SKM-1 treated with dmso at 0.1 percent for 144 hours (cell line): ENCODE measurements at regions not wholly inside any gene's neighbourhood (a gene's known extent, or its start where the extent isn't known, plus 50 kb on each side); places are given as distances from the start of the nearest gene placed in this dataset.

Experiments used
- DNase-seq: peaks from one replicate; lab custom pipeline; 2025; ENCODE audit not compliant: unreplicated experiment; lab: John Stamatoyannopoulos, UW

DNA sequence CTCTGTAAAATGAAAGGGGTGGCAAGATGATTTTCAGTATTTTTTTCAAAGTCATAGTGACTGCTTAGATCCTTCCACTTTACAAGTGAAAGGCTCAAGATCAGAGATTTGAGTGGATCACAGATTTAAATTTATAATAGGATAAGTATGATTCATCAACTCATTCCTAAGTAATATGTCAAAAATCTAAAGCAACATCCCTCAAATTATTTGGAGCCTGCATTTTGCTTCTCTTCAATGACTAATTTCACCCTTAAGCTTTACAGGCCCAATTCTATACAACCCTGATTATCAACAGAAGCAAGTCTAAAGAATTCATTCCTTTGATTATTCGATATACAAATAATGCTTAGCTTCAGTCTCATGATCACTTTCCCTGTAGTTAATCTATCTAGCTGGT, 93.9 kb upstream of the HEY2 start:
- no peak for DNase-seq

DNA sequence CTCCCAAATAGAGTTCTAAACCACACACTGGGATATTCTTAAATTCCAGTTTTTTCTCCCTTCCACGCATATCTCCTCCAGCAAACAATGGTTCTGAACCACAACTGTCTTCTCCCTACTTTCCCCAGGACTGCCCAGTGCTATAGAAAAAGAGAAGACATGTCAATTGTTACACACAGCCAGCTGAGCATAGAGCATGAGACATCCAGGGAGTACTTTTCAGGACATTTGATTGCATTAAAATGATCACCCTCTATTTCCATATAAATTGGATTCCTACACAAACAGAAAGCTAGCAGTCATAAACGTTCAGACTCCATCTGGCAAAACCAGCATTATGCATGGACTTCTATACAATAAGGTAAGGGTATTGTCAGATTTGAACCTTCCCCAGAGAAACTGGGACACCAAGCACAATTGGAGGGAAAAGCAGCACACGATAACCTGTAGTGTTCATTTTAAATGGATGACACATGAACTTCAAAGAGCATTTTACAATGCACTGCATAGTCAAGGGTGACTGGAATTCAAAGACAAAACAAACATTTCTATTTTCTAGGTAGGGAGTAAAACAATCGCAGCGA, 93.1 kb upstream of the HEY2 start:
- no peak for DNase-seq

DNA sequence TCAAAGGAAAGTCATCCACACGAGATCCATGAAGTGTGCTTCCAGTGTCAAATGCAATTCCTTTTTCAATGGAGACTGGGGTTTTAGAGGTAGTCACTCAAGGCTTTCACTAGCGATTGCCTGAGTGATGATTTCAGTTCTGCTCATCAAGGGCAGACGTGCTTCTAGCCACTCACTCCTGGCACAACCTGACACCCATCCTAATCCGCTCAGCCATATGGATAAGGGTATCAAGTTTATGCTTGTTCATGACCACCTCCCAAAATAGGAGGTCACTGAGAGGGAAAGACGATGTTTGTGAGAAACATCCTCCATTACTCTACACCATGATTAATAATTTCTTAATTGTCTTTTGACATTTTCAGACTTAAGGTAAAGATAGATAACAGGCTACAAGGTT, 91.3 kb upstream of the HEY2 start:
- no peak for DNase-seq

DNA sequence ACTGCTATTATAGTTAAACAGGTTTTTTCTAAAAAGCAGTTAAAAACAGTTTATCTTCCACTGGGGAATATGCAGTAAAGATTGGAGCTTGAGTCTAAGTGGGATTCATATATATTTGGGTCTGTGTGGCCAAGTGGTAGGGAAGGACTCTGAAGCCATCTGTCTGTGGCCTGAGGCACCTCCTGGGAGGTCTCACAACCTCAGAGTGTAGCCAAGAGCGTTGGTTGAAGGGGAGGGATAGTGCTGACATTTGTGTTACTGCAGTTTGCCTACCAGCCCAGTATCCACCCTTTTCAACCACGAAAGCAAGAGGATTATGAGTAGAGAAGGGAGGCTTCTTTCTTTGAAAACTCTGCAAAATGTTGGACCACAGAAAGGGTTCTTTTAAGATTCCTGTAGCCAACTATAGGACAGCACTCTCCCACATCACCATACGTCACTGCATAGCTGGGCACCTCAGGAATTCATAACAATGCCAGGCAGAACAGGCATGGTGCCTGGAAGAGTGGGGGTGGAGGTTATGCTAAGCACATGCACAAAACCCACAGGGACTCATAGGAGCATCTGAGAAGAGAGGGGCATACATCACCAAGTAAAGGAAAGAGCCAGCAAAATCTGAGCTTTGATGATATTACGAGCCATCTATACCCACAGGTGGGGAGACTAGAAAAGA, 90.5 kb upstream of the HEY2 start:
- no peak for DNase-seq

DNA sequence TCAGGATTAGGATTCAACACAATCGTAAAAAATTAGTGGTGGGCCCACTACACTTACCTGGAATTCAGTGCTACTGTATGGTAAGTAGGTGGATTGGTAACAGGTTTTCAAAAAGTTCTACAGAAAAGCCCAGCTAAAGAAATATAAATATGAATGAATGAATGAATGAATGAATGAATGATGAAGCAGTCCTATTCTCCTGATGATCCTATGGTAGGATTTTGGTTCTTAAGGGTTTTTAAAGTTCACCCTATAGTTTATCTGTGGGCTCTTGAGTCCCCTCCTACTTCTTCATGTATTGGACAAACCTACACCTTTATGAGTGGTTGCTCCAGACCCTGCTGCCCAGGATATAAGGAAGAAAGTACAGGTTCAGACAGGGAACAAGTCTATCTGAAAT, 89.5 kb upstream of the HEY2 start:
- DNase-seq, result no peak

DNA sequence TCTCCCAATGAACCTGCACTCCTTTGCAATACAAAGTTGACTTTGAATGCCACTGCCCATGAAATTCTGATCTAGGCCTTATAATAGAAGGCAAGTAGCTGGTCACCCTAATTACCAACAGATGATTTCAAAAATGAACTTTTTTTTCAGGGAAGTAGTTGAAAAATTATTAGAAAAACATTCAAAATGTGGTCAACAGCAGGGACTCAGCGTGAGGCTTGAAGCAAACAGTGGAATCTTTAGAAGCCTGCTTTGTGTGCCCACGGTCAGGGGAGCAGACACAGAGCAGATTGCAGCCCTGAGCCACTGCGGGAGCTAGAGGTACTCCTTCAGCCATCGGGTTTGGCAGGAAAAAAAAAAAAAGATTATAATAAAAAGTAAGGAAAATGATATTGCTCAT, 87.1 kb upstream of the HEY2 start:
- no peak for DNase-seq

DNA sequence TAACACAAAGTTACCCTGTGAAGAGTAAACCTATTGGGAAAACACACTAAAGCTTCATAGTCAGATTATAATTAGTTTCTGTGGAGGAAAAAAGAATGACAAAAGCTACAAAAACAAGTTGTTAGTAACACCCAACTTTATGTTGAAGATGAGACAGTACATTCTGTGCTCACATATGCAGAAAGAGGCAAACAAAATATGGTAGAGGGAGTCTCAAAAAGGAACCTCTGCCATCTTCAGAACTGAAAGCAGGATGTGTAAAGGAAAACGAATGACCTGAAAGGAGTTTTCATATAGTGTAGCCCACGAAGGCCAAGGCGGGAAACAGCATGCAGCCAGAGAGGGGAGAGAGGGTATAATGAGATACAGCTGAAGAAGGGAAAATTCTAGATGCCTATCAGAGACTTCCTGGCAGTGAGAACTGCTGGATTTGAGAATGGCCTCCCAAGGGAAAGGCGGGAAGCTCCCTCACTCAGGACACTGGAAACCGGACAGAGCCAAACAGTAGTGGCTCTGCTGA, 84.1 kb upstream of the HEY2 start:
- no peak for DNase-seq

DNA sequence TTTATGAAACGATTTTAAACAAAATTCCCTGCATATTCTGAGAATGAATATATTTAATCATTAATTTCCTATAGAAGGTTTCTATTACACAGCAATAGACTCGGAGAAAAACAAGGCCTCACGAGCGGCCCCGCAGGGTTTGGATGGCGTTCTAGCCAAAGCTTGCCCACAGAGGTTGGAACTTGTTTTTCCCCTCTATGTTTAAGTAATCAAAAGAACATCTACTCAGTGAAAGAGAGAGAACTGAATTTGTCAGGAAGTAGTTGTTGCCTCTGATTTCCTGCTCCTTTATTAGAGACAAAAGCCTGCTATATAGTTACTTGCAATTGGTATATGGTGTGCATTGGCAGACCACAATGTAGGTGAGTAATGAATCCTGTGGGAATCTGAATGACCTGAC, 82.1 kb upstream of the HEY2 start:
- no peak for DNase-seq

DNA sequence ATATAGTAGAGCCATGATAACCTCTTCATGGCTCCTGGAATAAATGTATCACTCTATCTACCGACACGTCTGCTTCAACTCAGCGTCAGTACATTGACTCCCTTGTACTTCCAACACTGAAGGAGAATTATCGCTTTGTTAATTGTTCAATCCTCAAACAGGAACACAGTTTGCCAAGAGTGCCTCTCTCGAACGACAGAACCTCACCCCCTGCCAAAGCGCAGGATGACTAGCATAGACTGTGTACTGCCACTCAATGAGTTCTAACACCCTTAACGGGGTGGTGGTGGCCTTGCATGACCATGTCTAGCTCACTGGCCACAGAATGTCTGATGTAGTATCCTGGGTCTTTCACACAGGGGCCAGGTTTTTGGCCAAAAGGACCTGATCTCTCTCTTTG, 81.4 kb upstream of the HEY2 start:
- no peak for DNase-seq

DNA sequence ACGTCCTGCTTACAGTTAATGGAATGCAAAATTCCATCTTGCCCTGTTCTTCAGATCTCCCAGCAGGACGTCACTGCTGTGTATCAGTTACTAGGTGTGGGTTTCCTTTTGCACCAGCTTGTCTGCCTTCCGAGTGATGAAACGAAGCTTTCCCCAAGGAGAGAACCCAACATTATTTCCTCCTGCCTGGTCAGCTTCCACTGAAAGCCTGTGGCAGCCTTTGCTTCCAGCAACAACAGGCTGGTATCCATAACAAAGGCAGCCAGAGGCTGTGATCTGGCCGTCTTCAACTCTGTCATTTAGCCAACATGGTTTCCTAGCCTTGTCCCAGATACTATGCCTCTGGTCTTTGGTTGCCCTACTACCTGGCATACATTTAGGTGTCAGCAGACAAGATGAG, 78.9 kb upstream of the HEY2 start:
- no peak for DNase-seq

DNA sequence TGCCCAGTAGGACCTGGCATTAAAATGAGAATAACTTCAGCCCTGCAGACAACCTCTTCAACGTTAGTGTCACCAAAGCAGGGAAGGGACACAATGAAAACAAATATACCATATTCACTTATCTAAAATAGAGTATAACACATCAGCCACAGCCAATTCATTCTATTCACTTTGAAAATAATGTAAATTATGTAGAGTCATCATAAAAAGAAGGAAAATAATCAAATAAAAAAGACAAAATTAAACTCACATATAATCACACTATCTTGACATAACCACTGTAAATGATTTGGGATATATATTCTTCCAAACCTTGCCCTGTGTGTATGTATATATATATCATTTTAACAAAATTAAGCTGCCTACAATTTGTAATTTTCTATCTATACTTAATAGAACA, 78.1 kb upstream of the HEY2 start:
- no peak for DNase-seq

DNA sequence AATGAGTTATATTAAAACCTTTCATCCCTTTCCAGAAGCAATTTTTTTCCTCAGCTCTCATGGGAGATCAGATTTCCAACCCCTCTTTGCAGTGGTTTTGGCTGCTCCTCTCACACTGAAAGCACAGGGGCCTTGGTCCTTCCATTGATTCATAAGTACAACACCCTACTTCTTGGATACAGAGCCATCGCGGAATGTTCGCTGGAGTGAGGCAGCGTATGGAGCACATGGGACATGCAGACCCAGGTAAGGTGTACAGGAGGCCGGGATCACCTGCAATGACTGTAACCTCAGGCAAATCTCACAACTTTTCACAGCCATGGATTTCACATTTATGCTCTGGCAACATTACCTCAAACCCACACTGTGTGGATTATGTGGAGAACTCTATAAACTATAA, 75.2 kb upstream of the HEY2 start:
- DNase-seq, result no peak

DNA sequence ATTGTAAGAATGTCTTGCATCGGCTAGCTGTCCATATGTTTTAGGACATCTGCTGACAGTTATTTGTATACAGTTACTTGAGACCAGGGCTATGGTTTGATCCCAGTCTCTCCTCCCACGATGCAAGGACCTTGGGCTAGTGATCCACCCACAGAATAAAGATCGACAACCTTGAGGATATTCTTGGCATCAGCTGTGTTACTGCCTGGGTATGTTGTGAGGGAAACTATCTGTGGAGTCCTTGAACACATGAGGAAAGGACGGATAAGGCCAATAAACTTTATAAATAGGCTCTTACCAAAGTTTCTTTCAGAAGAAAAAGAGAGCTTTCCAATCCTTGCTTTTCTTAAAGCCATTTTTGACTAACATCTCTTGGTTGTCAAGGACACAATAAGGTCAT, 70.8 kb upstream of the HEY2 start:
- no peak for DNase-seq

DNA sequence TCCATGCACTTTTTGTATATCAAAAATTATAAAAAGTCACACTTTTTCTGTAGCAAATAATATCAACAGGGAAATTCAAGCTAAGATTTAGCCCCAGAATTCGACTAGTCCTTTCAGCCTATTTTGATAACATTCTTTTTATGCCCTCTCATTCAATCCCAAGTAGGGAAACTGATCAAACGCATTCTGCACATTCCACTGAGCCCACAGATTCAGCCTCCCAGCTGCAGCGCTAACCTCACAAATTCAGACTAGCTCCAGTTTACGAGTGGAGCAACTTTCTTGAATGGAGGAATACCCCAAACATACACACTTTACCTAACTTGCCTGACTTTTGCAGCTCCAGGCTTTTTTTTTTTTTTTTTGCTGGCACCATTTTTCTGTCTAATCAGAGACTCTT, 70.3 kb upstream of the HEY2 start:
- no peak for DNase-seq

DNA sequence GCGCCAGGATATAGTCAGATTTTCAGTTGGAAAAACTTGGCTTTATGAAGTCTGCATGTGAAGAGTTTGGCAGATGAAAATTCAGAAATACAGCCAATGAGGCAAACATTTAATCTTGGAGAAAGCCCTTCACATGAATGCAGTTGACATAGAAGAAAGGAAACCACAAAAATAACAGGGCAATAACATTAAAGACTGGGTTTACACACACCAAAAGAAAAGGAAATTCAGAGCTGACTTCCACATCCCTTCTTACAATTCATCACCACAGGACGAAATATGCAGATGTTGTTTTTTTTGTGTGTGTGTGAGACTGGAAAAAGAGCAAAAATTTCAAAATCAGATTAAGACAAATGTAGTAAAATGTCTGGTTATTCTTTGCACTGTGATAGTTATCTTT, 69.8 kb upstream of the HEY2 start:
- no peak for DNase-seq

DNA sequence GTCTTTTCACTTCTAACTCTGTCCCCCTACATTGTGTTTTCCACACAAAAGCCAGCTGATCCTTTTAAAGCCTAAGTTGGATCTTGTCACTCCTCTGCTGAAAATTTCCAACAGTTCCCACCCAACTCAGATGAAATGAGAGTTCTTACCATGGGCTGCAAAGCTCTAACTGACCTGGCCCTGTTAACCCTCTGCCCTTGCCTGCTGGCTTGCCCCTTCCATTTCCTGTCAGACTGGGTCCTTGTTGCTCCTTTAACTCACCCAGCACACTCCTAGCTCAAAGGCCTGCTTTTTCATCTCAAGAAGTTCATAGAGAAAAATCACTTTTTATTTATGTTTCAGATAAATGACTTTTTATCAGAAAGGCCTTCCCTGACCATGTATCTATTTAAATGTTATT, 66.5 kb upstream of the HEY2 start:
- no peak for DNase-seq

DNA sequence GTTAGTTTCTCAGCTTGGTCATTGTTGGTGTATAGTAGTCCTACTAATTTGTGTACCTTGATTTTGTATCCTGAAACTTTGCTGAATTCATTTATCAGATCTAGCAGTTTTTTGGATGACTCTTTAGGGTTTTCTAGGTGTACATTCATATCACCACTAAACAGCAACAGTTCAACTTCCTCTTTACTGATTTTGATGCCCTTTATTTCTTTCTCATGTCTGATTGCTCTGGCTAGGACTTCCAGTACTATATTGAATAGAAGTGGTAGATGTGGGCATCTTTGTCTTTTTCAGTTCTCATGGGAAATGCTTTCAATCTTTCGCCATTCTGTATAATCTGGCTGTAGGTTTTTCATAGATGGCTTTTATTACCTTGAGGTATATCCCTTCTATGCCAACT, 61.3 kb upstream of the HEY2 start:
- no peak for DNase-seq

DNA sequence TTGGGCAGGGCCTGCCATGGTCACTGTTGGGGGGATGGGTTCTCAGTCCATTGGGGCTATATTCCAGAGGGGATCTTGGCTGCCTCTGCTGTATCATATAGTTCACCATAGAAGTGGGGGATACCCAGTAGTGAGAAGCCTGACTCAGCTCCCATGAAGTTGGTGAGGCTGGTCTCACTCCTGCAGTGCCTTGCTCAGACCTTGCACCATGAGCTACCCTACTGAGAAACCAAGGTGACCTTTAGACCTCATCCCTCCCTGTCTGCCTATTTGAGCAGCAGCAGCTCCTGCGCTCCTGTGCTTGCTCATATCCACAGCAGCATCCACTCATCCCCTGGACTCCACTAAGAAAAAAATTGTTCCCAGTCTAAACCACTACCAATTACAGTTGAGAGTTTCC, 56.0 kb upstream of the HEY2 start:
- no peak for DNase-seq

DNA sequence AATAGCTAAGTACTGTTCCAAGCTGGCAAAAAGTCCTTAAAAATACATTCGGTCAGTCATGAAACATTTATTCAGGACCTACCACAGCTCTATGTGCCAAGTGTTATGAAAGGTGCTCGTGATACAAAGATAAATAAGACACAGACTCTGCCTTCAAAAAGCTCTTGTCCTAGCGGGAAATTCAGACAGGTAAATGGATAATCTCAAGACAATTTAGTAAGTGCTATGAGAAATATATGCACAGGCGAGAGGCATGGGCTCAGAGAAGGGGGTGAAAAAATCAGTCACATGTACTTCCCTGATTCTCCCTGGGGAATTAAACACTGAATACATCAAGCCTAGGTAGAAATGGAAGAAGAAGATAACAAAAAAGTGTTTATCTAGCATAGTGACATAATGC, 49.8 kb upstream of the HEY2 start:
- no peak for DNase-seq
